Immature natural killer cell (primary cell): ENCODE measurements at regions not wholly inside any gene's neighbourhood (a gene's known extent, or its start where the extent isn't known, plus 50 kb on each side); places are given as distances from the start of the nearest gene placed in this dataset.

ENCODE experiments used
- DNase-seq, 3 donors: peaks; one replicate each; pipeline ENCODE4 v3.0.0; 2022; ENCODE audit warnings: mixed read lengths in 1 of 3
- H3K27ac Mint-ChIP-seq, 6 donors: one replicate each; pipeline ENCODE4 v1.8.0; 2020; ENCODE audit warnings: mixed read lengths in 6 of 6, mild to moderate bottlenecking in 5 of 6, inconsistent platforms in 4 of 6, moderate library complexity in 3 of 6
- H3K27me3 Mint-ChIP-seq, 3 donors: one replicate each; pipeline ENCODE4 v1.8.0; 2020 to 2021; ENCODE audit warnings: low read depth in 3 of 3, mild to moderate bottlenecking in 3 of 3, mixed read lengths in 3 of 3, moderate library complexity in 3 of 3, inconsistent platforms in 1 of 3
- H3K36me3 Mint-ChIP-seq, 3 donors: one replicate each; pipeline ENCODE4 v1.8.0; 2020; ENCODE audit warnings: mixed read lengths in 3 of 3, inconsistent platforms in 2 of 3, mild to moderate bottlenecking in 2 of 3
- H3K4me1 Mint-ChIP-seq, 2 donors: one replicate each; pipeline ENCODE4 v1.8.0; 2020; ENCODE audit warnings: inconsistent platforms in 2 of 2, mild to moderate bottlenecking in 2 of 2, mixed read lengths in 2 of 2, moderate library complexity in 1 of 2
- H3K4me3 Mint-ChIP-seq, 5 donors: one replicate each; pipeline ENCODE4 v1.8.0; 2020; ENCODE audit warnings: mild to moderate bottlenecking in 5 of 5, mixed read lengths in 5 of 5, inconsistent platforms in 3 of 5, moderate library complexity in 3 of 5
- H3K9me3 Mint-ChIP-seq, 6 donors: one replicate each; pipeline ENCODE4 v1.8.0; 2020; ENCODE audit warnings: mild to moderate bottlenecking in 6 of 6, mixed read lengths in 6 of 6, inconsistent platforms in 4 of 6, moderate library complexity in 3 of 6

- no peak for DNase-seq
- H3K9me3 Mint-ChIP-seq, result no peaks in the 10 kb centered on the region
- H3K4me1 Mint-ChIP-seq, result no peaks in the 10 kb centered on the region
- no peak overlapping the region for H3K4me3 Mint-ChIP-seq
- no peak overlapping the region for H3K27ac Mint-ChIP-seq
- peaks cover 3 to 6% (median 4%) of the 10 kb centered on the region in 3 donors for H3K27me3 Mint-ChIP-seq
- H3K36me3 Mint-ChIP-seq, result no peaks in the 10 kb centered on the region
These were observed 101.2 kb upstream of the MGMT start for GRCh38 chr10:129365767-129366402.

GRCh38 chr10:129366450-129366849 lies 100.6 kb upstream of the MGMT start:
- no peaks in the 10 kb centered on the region for H3K36me3 Mint-ChIP-seq
- no peaks in the 10 kb centered on the region for H3K4me1 Mint-ChIP-seq
- no peak overlapping the region for H3K27ac Mint-ChIP-seq
- no peak overlapping the region for H3K4me3 Mint-ChIP-seq
- no peaks in the 10 kb centered on the region for H3K9me3 Mint-ChIP-seq
- no peak for DNase-seq
- peaks cover 2 to 6% (median 3%) of the 10 kb centered on the region in 3 donors for H3K27me3 Mint-ChIP-seq

GRCh38 chr10:129369566-129369965 lies 97.5 kb upstream of the MGMT start:
- H3K9me3 Mint-ChIP-seq, result no peaks in the 10 kb centered on the region
- no peaks in the 10 kb centered on the region for H3K36me3 Mint-ChIP-seq
- no peaks in the 10 kb centered on the region for H3K4me1 Mint-ChIP-seq
- peaks cover 2 to 8% (median 7%) of the 10 kb centered on the region in 3 donors for H3K27me3 Mint-ChIP-seq
- no peak overlapping the region for H3K27ac Mint-ChIP-seq
- no peak for DNase-seq
- H3K4me3 Mint-ChIP-seq, result no peak overlapping the region

GRCh38 chr10:129371541-129371940 lies 95.5 kb upstream of the MGMT start:
- no peak overlapping the region for H3K4me3 Mint-ChIP-seq
- H3K9me3 Mint-ChIP-seq, result no peaks in the 10 kb centered on the region
- no peak overlapping the region for H3K27ac Mint-ChIP-seq
- DNase-seq, result no peak
- no peaks in the 10 kb centered on the region for H3K36me3 Mint-ChIP-seq
- H3K4me1 Mint-ChIP-seq, result no peaks in the 10 kb centered on the region
- H3K27me3 Mint-ChIP-seq, result peaks cover 3 to 6% (median 5%) of the 10 kb centered on the region in 3 donors

GRCh38 chr10:129372172-129372571 lies 94.9 kb upstream of the MGMT start:
- DNase-seq, result no peak
- H3K4me3 Mint-ChIP-seq, result no peak overlapping the region
- no peak overlapping the region for H3K27ac Mint-ChIP-seq
- H3K36me3 Mint-ChIP-seq, result no peaks in the 10 kb centered on the region
- peaks cover 3 to 6% (median 5%) of the 10 kb centered on the region in 3 donors for H3K27me3 Mint-ChIP-seq
- no peaks in the 10 kb centered on the region for H3K9me3 Mint-ChIP-seq
- no peaks in the 10 kb centered on the region for H3K4me1 Mint-ChIP-seq

- H3K4me1 Mint-ChIP-seq, result no peaks in the 10 kb centered on the region
- DNase-seq, result no peak
- no peaks in the 10 kb centered on the region for H3K36me3 Mint-ChIP-seq
- no peak overlapping the region for H3K4me3 Mint-ChIP-seq
- H3K27ac Mint-ChIP-seq, result no peak overlapping the region
- H3K27me3 Mint-ChIP-seq, result peaks cover 3 to 8% (median 5%) of the 10 kb centered on the region in 3 donors
- no peaks in the 10 kb centered on the region for H3K9me3 Mint-ChIP-seq
These were observed 93.8 kb upstream of the MGMT start for GRCh38 chr10:129373231-129373630.

GRCh38 chr10:129373718-129374117 lies 93.3 kb upstream of the MGMT start:
- DNase-seq, result no peak
- H3K27ac Mint-ChIP-seq, result no peak overlapping the region
- H3K36me3 Mint-ChIP-seq, result no peaks in the 10 kb centered on the region
- no peaks in the 10 kb centered on the region for H3K9me3 Mint-ChIP-seq
- H3K4me1 Mint-ChIP-seq, result no peaks in the 10 kb centered on the region
- no peak overlapping the region for H3K4me3 Mint-ChIP-seq
- peaks cover 3 to 10% (median 4%) of the 10 kb centered on the region in 3 donors for H3K27me3 Mint-ChIP-seq

- H3K4me1 Mint-ChIP-seq, result no peaks in the 10 kb centered on the region
- peaks cover 3 to 10% (median 3%) of the 10 kb centered on the region in 3 donors for H3K27me3 Mint-ChIP-seq
- no peak overlapping the region for H3K4me3 Mint-ChIP-seq
- DNase-seq, result no peak
- H3K36me3 Mint-ChIP-seq, result no peaks in the 10 kb centered on the region
- no peaks in the 10 kb centered on the region for H3K9me3 Mint-ChIP-seq
- no peak overlapping the region for H3K27ac Mint-ChIP-seq
These were observed 91.9 kb upstream of the MGMT start for GRCh38 chr10:129375171-129375570.

- Mint-ChIP-seq H3K27ac (no peak overlapping the region), H3K4me1 (no peaks in the 10 kb centered on the region), H3K4me3 (no peak overlapping the region), H3K27me3 (peaks cover 4 to 10% (median 5%) of the 10 kb centered on the region in 3 donors), H3K36me3 (no peaks in the 10 kb centered on the region), H3K9me3 (no peaks in the 10 kb centered on the region)
- DNase-seq, result no peak
These were observed 91.1 kb upstream of the MGMT start for GRCh38 chr10:129375912-129376311.

- Mint-ChIP-seq H3K27ac (no peak overlapping the region), H3K9me3 (no peaks in the 10 kb centered on the region), H3K27me3 (peaks cover 2 to 6% (median 3%) of the 10 kb centered on the region in 3 donors), H3K4me1 (no peaks in the 10 kb centered on the region), H3K36me3 (no peaks in the 10 kb centered on the region), H3K4me3 (no peak overlapping the region)
- DNase-seq, result no peak
These were observed 86.8 kb upstream of the MGMT start for GRCh38 chr10:129380279-129380678.

GRCh38 chr10:129381741-129382140 lies 85.3 kb upstream of the MGMT start:
- Mint-ChIP-seq H3K27me3 (peaks cover 2 to 6% (median 6%) of the 10 kb centered on the region in 3 donors), H3K36me3 (no peaks in the 10 kb centered on the region), H3K4me1 (no peaks in the 10 kb centered on the region), H3K9me3 (no peaks in the 10 kb centered on the region), H3K27ac (no peak overlapping the region), H3K4me3 (no peak overlapping the region)
- no peak for DNase-seq

GRCh38 chr10:129382401-129382800 lies 84.6 kb upstream of the MGMT start:
- Mint-ChIP-seq H3K4me3 (no peak overlapping the region), H3K27ac (no peak overlapping the region), H3K4me1 (no peaks in the 10 kb centered on the region), H3K36me3 (no peaks in the 10 kb centered on the region), H3K9me3 (no peaks in the 10 kb centered on the region), H3K27me3 (peaks cover 2 to 6% (median 6%) of the 10 kb centered on the region in 3 donors)
- no peak for DNase-seq

GRCh38 chr10:129383651-129384050 lies 83.4 kb upstream of the MGMT start:
- no peak overlapping the region for H3K4me3 Mint-ChIP-seq
- no peak for DNase-seq
- no peak overlapping the region for H3K27ac Mint-ChIP-seq
- no peaks in the 10 kb centered on the region for H3K9me3 Mint-ChIP-seq
- H3K36me3 Mint-ChIP-seq, result no peaks in the 10 kb centered on the region
- no peaks in the 10 kb centered on the region for H3K4me1 Mint-ChIP-seq
- H3K27me3 Mint-ChIP-seq, result peaks cover 2 to 6% (median 3%) of the 10 kb centered on the region in 3 donors

- H3K36me3 Mint-ChIP-seq, result no peaks in the 10 kb centered on the region
- H3K4me3 Mint-ChIP-seq, result no peak overlapping the region
- H3K27ac Mint-ChIP-seq, result no peak overlapping the region
- H3K27me3 Mint-ChIP-seq, result peaks cover 2 to 4% (median 3%) of the 10 kb centered on the region in 3 donors
- no peak for DNase-seq
- H3K4me1 Mint-ChIP-seq, result no peaks in the 10 kb centered on the region
- H3K9me3 Mint-ChIP-seq, result no peaks in the 10 kb centered on the region
These were observed 81.4 kb upstream of the MGMT start for GRCh38 chr10:129385600-129385999.
